ENCODE measurements at regions not wholly inside any gene's neighbourhood (a gene's known extent, or its start where the extent isn't known, plus 50 kb on each side); places are given as distances from the start of the nearest gene placed in this dataset.
"Not testable (repeated sequence)": the region's sequence is repeated elsewhere in the genome, so short reads cannot be mapped to it uniquely, and the experiment has no call there.

GRCh38 chr12:53868511-53868986, 70.1 kb upstream of the HOXC13 start:
- TF ChIP-seq, protein P1, sequence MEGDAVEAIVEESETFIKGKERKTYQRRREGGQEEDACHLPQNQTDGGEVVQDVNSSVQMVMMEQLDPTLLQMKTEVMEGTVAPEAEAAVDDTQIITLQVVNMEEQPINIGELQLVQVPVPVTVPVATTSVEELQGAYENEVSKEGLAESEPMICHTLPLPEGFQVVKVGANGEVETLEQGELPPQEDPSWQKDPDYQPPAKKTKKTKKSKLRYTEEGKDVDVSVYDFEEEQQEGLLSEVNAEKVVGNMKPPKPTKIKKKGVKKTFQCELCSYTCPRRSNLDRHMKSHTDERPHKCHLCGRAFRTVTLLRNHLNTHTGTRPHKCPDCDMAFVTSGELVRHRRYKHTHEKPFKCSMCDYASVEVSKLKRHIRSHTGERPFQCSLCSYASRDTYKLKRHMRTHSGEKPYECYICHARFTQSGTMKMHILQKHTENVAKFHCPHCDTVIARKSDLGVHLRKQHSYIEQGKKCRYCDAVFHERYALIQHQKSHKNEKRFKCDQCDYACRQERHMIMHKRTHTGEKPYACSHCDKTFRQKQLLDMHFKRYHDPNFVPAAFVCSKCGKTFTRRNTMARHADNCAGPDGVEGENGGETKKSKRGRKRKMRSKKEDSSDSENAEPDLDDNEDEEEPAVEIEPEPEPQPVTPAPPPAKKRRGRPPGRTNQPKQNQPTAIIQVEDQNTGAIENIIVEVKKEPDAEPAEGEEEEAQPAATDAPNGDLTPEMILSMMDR (IDR thresholded peaks at IDR 0.05; ENCODE audit: low read depth, low read length, missing control alignments), result no peak
- in situ Hi-C loops (cut with HindIII; ENCODE audit: low pct_ligation_motif_present, low sequenced_read_pairs), result no loop called here
- H3K27me3 ChIP-seq (replicated peaks), result no peaks in the 10 kb centered on the region
- H3K4me3 ChIP-seq (ENCODE audit: low read depth, low read length), result no peak overlapping the region
- no peak overlapping the region for H3K27ac ChIP-seq
- no peaks in the 10 kb centered on the region for H3K36me3 ChIP-seq (replicated peaks)
- no peak for DNase-seq

DNA sequence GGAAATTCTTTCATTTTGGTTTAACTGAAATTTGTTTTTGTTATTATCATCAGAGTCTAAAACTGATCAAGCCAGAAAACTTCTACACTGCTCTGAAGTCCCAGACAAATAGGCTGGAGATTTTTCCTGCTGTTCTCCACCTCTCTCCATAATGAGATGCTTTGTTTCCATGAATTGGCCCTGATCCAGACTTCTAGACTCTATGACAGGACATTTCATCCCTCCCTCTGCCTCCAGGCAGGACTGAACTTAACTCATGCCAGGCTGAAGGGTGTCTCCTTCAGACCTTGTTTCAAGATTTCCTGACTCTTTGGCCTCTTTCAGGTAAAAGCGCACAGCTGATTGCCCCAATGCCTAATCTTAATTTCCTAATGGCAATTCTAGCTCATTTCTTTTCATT, 69.1 kb upstream of the HOXC13 start:
- no peaks in the 10 kb centered on the region for H3K36me3 ChIP-seq (replicated peaks)
- TF ChIP-seq, protein P1 (IDR thresholded peaks at IDR 0.05; ENCODE audit: low read depth, low read length, missing control alignments), result no peak
- no peak for DNase-seq
- H3K27ac ChIP-seq, result no peak overlapping the region
- H3K4me3 ChIP-seq (ENCODE audit: low read depth, low read length), result no peak overlapping the region
- in situ Hi-C loops (cut with HindIII; ENCODE audit: low pct_ligation_motif_present, low sequenced_read_pairs), result no loop called here
- H3K27me3 ChIP-seq (replicated peaks), result no peaks in the 10 kb centered on the region

DNA sequence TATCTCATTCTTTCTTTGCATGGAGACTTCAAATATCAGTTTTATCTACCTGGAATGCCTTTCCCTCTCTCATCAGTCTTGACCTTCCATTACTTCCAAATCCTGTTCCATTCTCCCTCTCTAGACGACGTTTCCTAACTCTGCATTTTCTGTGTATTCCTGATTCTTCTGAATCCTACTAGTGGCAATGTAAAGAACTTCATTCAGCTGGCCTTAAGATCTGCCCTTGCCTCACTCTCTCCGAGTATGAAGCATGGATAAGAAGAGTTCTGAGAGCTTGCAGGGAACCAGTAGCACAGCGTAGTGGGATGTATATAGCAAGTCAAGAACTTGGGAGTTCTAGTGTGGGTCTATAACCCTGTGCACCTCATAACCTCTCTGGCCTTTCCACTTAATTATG, 68.5 kb upstream of the HOXC13 start:
- Histone ChIP-seq H3K36me3 (replicated peaks) (no peaks in the 10 kb centered on the region), H3K4me3 (ENCODE audit: low read depth, low read length) (no peak overlapping the region), H3K27me3 (replicated peaks) (no peaks in the 10 kb centered on the region), H3K27ac (no peak overlapping the region)
- DNase-seq, result no peak
- TF ChIP-seq, protein P1 (IDR thresholded peaks at IDR 0.05; ENCODE audit: low read depth, low read length, missing control alignments), result no peak
- in situ Hi-C loops (cut with HindIII; ENCODE audit: low pct_ligation_motif_present, low sequenced_read_pairs), result no loop called here

DNA sequence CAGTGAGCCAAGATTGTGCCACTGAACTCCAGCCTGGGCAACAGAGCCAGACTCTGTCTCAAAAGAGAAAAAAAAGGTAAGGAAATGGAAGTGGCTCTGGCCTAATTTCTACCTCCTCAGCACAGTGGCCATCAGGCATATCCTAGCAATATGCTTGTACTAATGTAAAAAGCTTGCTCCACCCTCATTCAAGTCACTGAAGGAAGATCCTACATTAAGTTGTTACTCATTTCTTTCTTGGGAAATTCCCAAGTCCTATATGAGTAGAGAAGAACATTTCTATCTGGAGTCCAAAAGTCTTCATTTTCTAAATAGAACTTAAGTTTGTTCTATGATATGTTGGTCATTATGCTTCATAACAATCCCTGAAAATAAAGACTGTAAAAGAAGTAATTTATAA, 67.3 kb upstream of the HOXC13 start:
- TF ChIP-seq, protein P1 (IDR thresholded peaks at IDR 0.05; ENCODE audit: low read depth, low read length, missing control alignments), result no peak
- Histone ChIP-seq H3K27me3 (replicated peaks) (no peaks in the 10 kb centered on the region), H3K36me3 (replicated peaks) (no peaks in the 10 kb centered on the region), H3K27ac (no peak overlapping the region), H3K4me3 (ENCODE audit: low read depth, low read length) (no peak overlapping the region)
- no peak for DNase-seq
- in situ Hi-C loops (cut with HindIII; ENCODE audit: low pct_ligation_motif_present, low sequenced_read_pairs), result no loop called here

DNA sequence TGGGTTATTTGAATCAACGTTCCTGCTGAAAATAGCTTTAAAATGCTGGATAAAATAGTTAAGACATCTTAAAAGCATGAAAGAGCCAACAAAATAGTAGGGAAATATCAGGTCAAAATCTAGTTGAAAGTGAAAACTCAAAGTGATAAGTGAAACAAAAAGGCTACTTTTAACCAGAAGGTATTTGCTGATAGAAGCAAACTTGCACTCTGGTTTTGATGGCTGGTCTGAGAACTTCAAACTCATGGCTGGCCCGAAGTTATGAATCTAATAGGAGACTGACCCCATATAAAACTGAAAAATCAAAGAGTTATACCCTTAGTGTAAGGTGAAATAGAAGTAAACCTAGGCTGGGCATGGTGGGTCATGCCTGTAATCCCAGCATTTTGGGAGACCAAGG, 66.3 kb upstream of the HOXC13 start:
- TF ChIP-seq, protein P1 (IDR thresholded peaks at IDR 0.05; ENCODE audit: low read depth, low read length, missing control alignments), result no peak
- Histone ChIP-seq H3K36me3 (replicated peaks) (no peaks in the 10 kb centered on the region), H3K27ac (no peak overlapping the region), H3K4me3 (ENCODE audit: low read depth, low read length) (no peak overlapping the region), H3K27me3 (replicated peaks) (no peaks in the 10 kb centered on the region)
- no peak for DNase-seq
- in situ Hi-C loops (cut with HindIII; ENCODE audit: low pct_ligation_motif_present, low sequenced_read_pairs), result no loop called here

DNA sequence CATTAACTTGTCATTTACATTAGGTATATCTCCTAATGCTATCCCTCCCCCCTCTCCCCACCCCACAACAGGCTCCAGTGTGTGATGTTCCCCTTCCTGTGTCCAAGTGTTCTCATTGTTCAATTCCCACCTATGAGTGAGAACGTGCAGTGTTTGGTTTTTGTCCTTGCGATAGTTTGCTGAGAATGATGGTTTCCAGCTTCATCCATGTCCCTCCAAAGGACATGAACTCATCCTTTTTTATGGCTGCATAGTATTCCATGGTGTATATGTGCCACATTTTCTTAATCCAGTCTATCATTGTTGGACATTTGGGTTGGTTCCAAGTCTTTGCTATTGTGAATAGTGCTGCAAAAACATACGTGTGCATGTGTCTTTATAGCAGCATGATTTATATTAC, 60.7 kb upstream of the HOXC13 start:
- H3K27me3 ChIP-seq (replicated peaks); H3K4me3 ChIP-seq (ENCODE audit: low read depth, low read length); H3K36me3 ChIP-seq (replicated peaks); in situ Hi-C loops (cut with HindIII; ENCODE audit: low pct_ligation_motif_present, low sequenced_read_pairs); H3K27ac ChIP-seq; DNase-seq: not testable (repeated sequence)

Data from brain microvascular endothelial cell (primary cell).